AG09309 (cell line): ENCODE measurements at regions not wholly inside any gene's neighbourhood (a gene's known extent, or its start where the extent isn't known, plus 50 kb on each side); places are given as distances from the start of the nearest gene placed in this dataset.
A peak's percentile ranks its signal among the peaks of the same experiment; 100 is the strongest.

Experiments
- DNase-seq: peaks from one replicate; pipeline ENCODE4 v3.0.0-alpha.2; 2010; ENCODE audit warnings: low read depth
- H3K4me3 ChIP-seq: 2 replicates; pipeline ENCODE4 v1.5.1; 2011; ENCODE audit warnings: mild to moderate bottlenecking, low read depth, low read length, moderate library complexity; ENCODE audit not compliant: control insufficient read depth
- CTCF ChIP-seq: IDR thresholded peaks from 2 replicates; pipeline ENCODE4 v1.5.1; 2011; ENCODE audit warnings: mild to moderate bottlenecking, low read depth, low read length, inconsistent platforms; ENCODE audit not compliant: insufficient read depth, control insufficient read depth; ENCODE audit errors: missing control alignments

- no peak overlapping the region for H3K4me3 ChIP-seq
- DNase-seq = no peak
- TF ChIP-seq CTCF = no peak
These were observed 56.6 kb upstream of the BEX4 start for GRCh38 chrX:103158317-103158621.

DNA sequence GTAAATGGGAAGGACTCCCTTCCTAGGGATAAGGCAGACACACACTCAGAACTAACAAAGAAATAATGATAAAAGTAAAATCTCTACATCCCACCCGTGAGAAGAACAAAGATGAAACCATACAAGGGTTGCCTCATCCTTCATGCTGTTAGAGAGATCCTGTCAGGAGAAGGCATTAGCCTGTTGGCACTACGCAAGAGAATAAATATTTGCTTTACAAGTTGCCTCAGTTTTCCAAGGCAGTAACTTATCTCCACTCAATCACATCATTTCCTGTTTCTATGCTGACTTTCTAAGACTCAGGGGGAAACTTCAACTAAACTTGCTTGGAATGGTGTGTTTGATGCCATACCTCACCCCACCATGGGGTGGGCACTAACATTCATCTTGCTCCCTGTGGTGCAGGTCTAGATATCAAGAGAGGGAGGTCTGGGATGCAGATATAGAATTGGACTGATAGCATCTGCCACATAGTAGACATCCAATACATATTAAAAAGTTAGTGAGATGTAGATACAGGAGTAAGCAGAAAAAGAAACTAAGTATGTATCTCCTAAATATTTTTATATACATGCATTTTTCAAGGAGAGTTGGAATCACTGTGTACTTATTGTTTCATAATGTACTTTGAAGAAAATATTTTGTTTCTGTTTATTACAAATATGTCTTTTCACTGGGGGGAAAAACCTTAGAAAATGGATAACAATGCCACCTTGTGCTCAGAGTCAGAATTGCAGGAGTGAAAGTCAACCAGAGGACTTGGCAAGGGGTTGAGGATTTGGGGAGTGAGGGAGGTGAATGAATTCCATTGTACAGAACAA, 57.2 kb upstream of the BEX4 start:
- TF ChIP-seq CTCF = peak; percentile 76
- H3K4me3 ChIP-seq = no peak overlapping the region
- no peak for DNase-seq

GRCh38 chrX:103155201-103155600, 59.7 kb upstream of the BEX4 start:
- TF ChIP-seq CTCF = no peak
- no peak overlapping the region for H3K4me3 ChIP-seq
- no peak for DNase-seq

GRCh38 chrX:103153661-103154060, 60.7 kb upstream of the NXF3 start:
- no peak overlapping the region for H3K4me3 ChIP-seq
- DNase-seq = no peak
- TF ChIP-seq CTCF = no peak

GRCh38 chrX:103151799-103152198, 58.9 kb upstream of the NXF3 start:
- TF ChIP-seq CTCF = no peak
- H3K4me3 ChIP-seq = no peak overlapping the region
- no peak for DNase-seq

DNA sequence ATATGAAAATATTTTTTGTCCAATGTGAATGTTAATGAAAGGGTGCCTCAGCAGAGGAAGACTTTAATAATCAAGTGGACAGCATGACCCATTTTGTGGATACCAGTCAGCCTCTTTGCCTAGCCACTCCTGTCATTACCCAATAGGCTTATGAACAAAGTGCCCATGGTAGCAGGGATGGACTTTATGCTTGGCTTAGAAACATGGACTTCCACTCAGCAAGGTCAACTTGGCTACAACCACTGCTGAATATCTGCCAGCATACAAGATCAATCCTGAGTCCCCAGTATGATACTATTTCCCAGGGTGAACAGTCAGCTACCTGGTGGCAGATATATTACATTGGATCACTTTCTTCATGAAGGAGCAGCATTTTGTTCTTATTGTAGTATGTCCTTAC, 56.7 kb upstream of the NXF3 start:
- H3K4me3 ChIP-seq = no peak overlapping the region
- DNase-seq = no peak
- no peak for TF ChIP-seq CTCF

DNA sequence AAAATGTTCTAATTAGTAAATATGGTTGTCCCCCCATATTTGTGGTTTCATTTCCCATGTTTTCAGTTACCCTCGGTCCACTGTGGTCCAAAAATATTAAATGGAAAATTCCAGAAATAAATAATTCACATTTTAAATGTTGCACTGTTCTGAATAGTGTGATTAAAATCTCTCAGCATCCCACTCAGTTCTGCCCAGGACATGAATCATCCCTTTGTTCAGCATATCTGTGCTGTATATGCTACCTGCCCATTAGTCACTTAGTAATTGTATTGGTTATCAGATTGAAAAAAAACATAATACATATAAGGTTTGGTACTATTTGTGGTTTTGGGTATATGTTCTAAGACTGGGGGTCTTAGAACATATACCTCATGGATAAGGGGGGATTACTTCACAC, 55.1 kb upstream of the NXF3 start:
- TF ChIP-seq CTCF = no peak
- DNase-seq = no peak
- H3K4me3 ChIP-seq = no peak overlapping the region
